ENCODE measurements at regions not wholly inside any gene's neighbourhood (a gene's known extent, or its start where the extent isn't known, plus 50 kb on each side); places are given as distances from the start of the nearest gene placed in this dataset.
"Not testable (repeated sequence)": the region's sequence is repeated elsewhere in the genome, so short reads cannot be mapped to it uniquely, and the experiment has no call there.

DNA sequence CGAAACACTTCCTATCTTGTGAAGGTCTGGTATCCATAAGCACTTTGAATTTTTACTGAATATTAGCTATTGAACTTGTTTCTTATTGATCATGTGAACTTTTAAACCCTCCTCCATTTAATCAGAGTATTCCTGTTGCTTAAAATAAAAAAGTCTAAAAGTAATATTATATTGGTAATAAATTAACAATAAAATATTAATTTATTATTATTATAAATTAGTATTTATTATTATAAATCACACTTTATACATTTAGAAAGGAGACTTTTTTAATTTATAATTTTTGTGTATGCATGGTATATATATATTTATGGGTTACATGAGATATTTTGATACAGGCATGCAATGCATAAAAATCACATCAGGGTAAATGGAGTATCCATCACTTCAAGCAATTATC, 295.4 kb upstream of the NETO1 start:
- DNase-seq: no peak

DNA sequence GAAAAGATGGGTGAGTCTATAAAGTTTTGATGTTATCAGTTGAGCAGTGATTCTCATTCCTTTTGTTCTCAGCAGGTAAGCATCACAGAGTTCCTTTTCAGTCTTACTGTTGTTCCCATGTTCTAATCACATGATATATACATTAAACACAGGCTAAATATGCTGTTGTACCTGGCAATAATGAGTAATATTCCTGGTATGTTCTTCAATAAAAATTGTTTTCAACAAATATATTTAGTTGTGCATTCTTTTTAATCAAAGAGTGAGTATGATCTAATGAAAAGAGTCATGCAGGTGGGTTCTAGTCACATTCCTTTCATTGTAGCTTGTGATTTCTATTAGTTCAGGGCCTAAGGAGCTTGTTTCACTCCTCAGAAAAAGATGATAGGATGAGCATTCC, 288.3 kb upstream of the NETO1 start:
- DNase-seq: no peak

DNA sequence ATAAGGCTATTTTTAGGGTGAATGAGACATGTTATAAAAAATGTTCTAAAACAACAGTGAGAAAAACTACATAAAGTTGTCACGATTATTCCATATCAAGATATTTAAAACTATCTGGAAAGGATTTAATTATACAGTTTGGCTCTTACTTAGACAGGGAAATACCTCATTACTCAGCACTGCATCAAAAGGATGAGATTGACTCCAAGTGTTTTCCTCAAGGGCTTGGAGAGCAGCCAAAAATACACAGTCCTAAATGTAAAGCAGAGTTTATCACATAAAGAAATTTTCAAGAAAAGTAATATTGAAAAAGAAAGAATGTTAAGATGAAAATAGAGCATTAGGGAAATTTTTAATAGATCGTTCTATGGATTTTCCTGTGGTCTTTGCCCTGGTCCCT, 285.5 kb upstream of the NETO1 start:
- DNase-seq: no peak

DNA sequence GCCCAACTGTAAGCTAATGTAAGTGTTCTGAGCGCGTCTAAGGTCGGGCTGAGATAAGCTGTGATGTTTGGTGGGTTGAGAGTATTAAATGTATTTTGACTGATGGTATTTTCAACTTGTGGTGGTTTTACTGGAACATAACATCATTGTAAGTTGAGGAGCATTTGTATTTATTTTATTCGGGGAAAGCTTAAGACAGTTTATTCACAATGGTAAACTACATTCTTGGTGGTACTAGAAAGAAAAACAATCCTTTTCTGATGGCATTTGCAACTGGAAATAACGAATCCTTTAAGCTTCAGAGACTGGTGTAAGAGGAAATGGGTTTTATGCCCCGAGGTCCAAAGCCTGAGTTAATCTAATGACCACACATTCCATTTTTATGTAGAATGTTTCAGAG, 283.3 kb upstream of the NETO1 start:
- no peak for DNase-seq

DNA sequence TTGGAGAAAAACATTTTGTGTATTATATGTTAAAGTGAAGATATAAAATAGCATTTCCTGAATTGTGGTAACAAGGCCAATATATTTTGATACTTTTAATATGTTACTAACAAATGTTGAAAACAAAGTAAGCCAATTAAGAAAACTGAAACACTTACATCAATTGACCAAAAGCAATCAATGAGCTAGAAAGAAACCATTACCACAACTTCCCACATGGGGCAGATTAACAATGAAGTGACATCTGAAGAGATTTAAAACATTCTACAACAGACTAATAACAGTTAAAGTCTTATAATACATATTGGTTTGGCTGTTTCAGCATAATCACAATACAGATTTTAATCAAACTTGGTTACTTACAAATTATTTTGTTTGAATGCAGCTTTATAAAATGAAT, 282.4 kb upstream of the NETO1 start:
- no peak for DNase-seq

DNA sequence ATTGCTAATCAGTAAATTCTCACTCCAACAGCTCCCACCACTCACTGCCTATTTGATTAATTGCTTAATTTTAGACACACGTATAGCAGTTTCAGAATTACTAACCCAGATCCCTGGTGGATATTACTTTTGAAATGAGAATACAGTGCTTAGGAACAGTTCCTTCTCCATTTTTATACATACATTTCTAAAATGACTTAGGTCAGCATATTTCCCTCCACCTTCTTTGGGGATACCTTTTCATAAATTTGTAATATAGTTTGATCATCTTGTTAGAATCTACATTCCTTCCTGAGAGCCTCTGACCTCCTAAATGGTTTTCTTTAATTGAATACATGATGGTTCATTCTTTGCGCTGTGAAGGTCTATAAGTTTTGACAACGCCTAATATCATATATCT, 279.8 kb upstream of the NETO1 start:
- no peak for DNase-seq

DNA sequence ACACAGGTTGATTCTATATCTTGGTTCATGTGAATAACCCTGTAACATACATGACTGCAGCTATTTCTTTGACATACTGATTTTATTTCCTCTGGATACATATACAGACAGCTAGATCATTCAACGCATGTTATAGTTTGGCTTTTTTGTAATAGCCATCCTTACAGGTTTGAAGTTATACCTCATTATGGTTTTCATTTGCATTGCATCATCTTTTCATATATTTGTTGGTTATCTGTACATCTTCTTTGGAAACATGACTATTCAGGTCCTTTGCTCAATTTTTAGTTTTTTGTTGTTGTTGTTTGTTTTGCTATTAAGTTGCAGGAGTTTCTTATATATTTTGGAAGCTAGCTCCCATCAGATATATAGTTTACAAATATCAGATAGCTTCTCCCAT, 276.2 kb upstream of the NETO1 start:
- DNase-seq: no peak

DNA sequence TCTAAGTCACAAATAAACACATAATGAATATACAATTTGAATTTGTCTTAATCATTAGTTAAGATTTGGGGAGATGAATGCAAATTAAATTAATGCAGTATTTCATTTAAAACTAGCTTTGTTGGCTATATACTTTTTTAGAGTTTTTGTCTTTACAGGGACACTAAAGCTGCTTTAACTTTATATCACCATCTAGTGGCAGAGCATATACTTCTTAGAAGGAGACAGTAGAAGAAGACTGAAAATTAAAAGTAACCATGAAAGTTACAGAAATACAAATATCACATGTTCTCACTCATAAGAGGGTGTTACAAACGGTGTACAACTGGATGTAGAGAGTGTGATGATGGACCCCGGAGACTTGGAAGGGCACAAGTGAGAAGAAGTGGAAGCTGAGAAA, 268.3 kb upstream of the NETO1 start:
- DNase-seq: no peak

DNA sequence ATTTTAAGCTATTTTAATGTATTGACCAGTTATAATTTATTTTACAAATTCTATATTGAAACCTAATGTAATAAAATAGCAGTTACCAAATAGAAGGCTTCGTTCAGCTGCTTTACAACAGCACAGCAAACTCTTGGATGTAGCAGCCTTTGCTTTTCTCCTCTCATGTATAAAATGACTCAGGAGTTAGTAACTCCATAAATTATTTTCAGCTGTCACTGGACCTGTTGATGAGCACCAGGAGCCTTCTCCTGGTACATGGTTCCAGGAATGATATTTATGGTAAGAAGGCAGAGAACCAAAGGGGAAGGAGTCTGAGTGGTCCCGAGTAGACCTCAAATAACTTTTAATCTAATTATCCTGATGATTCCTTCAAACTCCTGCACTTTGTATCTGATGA, 256.4 kb upstream of the NETO1 start:
- DNase-seq: no peak

DNA sequence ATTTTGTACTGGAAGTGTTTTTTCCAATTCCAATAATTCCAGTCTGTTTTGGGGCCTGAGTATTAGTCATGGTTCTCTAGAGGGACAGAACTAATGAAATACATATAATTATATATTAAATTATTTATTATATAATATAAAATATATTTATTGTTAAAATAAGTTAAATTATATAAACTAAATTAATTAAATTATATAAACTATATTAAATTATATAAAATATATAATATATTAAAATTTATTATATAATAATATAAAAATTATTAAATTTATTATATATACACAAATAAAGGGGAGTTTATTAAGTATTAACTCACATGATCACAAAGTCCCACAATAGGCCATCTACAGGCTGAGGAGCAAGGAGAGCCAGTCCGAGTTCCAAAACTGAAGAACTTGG, 253.4 kb upstream of the NETO1 start:
- DNase-seq: no peak

DNA sequence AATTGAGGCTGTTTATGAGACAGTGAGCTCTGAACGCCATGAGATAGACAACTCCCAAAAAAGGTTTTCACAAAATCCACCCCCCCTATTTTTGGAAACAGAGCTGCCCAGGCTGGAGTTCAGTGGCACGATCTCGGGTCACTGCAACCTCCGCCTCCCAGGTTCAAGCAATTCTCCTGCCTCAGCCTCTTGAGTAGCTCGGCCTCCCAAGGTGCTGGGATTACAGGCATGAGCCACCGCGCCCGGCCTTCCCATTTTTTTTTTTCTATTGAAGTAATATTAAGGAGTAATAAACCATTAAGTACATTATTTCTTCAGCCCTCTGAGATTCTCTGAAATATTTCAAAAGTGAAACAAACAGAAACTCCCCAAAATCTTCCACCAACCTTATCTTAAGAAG, 252.8 kb upstream of the NETO1 start:
- no peak for DNase-seq

DNA sequence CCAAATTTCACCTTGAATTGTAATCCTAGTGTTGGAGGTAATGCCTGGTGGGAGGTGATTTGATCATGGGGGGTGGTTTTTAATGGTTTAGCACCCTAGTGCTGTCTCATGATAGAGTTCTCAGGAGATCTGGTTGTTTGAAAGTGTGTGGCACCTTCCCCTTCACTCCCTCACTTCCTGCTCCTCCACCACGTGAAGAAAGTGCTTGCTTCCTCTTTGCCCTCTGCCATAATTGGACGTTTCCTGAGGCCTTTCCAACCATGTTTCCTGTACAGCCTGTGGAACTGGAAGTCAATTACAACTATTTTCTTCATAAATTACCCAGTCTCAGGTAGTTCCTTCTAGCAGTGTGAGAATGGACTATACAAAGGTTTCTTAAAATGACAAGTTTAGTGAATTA, 251.8 kb upstream of the NETO1 start:
- DNase-seq: no peak

DNA sequence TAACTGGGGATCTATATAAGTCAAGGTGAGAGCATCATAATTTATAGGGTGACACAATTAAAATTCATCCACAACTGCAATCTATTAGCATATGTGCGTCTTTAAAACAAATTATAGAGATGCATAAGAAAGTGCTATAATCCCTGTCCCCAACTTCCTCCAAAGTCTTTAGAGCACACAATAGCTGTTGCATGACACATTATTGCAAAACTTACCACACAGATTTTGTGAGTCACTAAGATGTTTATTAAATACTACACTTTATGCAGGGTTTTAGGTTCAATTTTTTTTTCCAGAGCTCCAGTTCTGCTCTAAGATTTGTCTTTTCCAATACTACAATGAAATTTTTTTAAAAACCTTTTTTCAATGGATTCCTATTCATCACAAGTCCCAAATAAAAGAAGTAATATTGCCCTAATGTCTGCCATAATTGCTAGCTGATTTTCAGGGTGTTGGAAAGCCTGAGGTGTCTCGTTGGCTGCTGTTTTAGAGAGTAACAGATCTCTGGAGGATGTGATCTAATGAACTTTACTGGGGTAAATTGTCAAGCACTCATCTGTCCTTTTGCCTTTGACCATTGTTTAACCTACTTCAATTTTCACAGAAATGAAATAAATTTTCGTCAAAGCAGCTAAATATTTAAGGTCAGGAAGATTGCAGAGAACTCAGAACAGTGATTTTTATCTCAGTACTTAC, 250.5 kb upstream of the NETO1 start:
- DNase-seq: no peak

DNA sequence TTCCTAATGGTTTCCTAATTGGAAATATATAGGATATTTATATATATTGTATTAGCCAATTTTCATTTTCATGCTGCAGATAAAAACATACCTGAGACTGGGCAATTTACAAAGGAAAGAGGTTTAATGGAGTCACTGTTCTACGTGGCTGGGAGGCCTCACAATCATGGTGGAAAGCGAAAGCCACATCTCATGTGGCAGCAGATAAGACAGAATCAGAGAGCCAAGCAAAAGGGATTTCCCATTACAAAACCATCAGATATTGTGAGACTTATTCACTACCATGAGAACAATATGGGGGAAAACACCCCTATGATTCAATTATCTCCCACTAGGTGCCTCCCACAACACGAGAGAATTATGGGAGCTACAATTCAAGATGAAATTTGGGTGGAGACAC, 242.5 kb upstream of the NETO1 start:
- DNase-seq: no peak

DNA sequence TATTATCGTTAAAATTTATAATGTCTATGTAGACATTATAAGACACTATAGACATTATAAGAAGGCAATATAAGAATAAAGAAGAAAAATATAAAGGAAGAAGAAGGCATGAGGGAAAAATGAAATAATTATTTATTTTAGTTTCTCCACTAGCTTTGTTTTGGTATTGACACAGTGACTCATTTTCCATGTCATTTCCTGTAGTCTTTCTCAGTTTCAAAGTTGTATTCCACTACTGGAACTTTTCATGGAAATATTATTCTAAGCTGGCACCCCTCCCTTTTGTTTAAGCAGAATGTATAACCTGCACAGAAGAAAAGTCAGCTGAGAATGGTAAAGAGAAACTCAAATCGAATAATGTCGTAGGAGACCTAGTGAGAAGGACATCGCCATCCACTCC, 234.2 kb upstream of the NETO1 start:
- DNase-seq: no peak

DNA sequence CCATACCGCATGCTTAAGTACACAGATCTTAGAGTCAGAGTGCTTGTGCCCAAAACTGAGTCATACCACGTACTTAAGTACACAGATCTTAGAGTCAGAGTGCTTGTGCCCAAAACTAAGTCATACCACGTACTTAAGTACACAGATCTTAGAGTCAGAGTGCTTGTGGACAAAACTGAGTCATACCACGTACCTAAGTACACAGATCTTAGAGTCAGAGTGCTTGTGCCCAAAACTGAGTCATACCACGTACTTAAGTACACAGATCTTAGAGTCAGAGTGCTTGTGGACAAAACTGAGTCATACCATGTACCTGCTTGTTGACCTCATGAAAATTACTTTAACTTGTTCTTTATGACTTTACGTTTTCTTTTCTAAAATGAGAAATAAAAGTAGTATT, 233.7 kb upstream of the NETO1 start:
- DNase-seq: not testable (repeated sequence)

DNA sequence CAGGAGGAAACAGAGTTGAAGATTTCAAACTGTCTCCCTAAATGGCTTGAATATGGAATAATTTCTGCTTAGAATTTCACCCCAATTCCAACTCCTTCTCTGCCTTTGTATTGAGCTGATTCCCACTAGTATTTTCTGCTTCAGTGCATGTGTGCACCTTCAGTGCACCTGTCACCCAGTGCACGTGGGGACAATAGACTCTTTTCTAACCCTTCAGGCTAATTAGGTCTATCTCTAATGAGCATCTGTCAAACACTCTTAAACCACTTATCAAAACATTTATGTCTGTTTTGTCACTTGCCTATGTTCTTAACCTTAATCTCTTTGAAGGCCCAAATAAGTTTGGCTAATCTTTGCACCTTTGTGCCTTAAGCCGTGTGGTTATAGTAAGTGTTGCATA, 232.0 kb upstream of the NETO1 start:
- DNase-seq: no peak

DNA sequence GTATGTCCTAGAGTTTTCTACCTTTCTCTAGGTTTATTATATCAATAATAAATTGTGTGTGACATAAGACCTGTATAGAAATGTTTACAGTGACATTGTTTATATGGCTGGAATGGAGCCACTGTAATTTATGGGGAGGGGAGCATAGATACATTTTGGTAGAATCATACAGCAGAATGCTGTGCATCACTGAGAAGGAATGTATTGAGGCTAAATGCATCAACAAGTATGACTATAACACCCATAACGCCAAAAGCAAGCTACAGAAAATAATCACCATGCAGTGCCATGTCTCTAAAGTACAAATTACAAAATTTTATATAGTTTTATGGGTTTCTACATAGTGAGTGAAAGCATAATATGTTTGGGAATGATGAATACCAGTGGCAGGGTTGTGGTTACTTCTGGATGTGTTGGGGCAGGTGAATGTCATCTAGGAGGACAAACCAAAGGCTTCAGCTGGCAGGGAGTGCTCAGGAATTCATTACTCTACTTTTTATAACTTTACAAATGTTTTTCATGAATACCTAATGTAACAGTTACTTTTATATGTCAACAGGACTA, 226.0 kb upstream of the NETO1 start:
- no peak for DNase-seq

DNA sequence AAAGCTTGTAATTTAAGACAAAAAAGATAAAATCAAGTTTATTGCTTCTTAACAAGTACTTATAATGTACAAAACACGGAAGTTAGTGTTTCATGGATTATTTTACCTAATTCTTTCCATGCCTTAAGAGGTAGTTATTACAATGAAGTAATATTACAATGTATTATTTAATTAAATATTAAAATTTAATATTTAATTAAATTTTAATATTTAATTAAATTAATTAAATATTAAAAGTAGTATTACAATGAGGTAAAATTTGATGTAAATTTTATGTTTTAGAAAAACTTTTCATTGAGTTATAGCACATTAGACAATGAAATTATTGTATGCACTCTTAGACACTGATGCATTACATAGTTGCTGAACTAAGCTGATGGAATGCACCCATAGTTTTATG, 220.7 kb upstream of the NETO1 start:
- DNase-seq: no peak

DNA sequence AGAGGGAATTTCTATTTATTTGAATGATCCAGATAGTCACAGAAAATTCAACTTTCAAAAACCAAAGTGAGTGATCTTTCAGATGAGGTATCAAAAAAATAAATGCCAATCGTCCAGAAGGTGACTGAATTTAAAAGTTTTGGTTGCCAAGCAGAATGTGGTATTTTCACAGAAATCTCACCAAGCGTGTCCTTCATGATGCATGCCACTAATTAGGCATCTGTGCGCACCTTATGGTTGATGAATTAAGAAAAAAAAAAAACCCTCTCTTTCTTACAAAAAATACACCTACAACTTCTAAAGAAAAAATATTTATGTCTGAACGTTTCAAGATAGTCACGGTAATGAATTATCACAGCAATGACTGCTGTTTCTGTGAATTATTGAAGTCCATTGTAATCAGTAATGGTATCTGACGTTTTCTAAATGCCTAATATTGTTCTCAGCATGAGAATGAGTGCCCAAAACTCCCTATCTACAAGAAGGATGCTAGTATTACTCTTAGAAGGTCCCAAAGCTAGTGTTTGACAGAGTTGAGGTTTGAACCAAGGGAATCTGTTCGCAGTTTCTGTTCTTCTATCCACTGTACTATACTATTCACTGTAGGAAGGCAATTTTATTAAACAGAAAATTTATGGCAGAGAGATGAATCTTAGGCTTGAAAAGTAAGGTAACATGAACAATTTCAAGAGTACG, 219.6 kb upstream of the NETO1 start:
- DNase-seq: no peak

DNA sequence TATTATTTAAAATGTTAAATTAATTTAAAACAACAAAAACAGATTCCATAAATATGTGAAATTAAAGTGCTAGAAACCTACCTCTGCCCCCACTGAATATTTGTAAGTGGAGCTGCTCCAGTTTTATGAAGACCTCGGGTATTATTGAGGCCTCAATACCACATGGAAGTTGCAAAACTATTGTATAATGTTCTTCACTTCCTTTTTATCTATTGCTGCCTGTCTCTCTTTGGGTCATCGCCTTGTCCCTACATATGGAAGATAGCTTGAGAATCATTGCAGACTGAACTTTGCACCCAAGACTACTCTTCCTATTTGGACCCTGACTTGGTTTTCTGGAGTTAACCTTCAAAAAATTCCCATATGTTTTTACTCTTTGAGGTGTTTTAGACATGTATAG, 212.1 kb upstream of the NETO1 start:
- no peak for DNase-seq

DNA sequence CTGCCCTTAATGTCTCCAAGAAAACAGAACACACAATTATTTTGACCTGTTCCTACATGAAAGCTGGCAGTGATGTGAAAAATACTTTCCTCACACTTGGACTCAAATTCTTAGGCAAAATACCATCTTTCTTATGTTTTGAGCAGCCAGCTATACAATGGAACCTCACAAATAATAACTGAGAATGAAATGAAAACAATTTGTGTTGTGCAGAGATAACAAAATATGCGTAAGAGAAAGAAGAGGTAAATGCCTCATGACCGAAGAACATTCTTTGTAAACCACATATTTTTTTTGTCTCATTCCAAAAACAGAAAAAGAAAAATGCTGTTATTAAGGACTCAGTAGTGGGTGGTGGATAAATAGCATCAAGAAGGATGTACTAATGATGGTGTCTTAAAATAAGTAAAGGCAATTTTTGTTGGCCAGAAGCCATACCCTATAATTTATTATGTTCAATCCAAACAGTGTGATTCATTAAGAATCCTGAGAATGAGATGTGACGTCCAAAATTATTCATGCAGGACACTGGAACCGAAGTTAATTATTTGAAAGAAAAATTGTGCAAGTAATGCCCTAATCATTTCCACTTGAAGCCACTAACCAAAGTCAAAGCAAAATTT, 193.0 kb upstream of the NETO1 start:
- DNase-seq: no peak

DNA sequence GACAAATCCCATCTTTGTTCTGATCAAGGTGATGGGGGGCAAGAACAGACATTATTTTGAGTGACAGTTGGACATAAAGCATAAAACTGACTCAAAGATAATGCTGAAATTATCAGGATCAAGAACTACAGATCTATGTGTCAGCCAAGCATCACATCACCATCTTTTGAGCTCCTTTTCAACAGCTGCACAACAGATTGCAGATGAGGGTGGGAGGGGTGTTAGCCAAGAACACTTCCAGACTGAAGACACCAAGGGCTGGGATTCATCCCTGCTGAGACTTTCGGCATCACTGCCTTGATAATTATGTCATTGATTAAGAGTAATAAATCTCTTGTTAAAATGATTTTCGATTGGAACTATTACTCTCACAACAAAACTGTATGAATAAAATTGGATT, 191.5 kb upstream of the NETO1 start:
- no peak for DNase-seq

DNA sequence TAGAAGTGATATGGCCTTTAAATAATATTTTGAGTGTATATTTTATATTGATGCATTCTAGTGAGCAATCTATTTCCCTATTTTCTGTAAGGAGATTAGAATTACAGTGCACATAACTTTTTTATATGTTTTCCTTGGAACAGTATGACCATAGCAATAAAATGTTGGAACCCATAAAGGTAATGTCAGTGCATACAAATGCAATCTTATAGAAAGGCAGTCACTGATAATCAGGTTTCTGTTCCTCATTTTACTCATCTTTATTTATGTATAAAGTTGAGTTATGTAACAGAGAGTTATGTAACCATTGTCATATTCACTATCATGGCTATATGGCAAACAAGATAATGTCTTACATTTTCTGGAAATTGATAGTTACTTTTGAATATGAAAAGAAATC, 179.9 kb upstream of the NETO1 start:
- DNase-seq: no peak
